Fibroblast of skin of abdomen (primary cell): ENCODE measurements at regions not wholly inside any gene's neighbourhood (a gene's known extent, or its start where the extent isn't known, plus 50 kb on each side); places are given as distances from the start of the nearest gene placed in this dataset.

Experiments used
- DNase-seq: peaks from one replicate; pipeline ENCODE4 v3.0.0-alpha.2; 2013

DNA sequence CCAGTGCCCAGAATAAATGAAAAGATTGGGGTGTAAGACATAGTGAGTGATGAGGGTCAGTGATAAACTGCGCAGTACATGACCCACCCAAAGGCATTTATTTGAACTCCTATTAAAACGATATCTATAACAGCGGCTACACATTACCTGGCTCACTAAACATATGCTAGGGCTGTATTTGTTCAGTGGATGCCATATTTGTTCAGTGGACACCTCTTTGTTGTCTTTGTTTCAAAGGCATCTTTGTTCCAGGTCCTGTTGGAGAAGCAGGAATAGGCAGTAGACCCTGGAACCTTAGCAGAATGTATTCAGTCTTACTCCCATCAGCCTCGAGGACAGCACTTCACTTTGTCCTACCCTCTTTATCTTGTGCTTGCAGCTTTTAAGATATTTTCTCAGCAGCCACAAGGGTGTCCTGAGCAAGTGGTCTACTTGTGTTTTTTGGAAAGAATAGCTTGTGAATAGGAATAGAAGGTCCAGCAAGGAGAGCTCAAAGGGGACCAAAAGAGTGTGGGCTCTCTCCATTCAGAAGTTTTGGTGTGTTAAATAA lies 650.8 kb upstream of the FANCL start:
- no peak for DNase-seq

DNA sequence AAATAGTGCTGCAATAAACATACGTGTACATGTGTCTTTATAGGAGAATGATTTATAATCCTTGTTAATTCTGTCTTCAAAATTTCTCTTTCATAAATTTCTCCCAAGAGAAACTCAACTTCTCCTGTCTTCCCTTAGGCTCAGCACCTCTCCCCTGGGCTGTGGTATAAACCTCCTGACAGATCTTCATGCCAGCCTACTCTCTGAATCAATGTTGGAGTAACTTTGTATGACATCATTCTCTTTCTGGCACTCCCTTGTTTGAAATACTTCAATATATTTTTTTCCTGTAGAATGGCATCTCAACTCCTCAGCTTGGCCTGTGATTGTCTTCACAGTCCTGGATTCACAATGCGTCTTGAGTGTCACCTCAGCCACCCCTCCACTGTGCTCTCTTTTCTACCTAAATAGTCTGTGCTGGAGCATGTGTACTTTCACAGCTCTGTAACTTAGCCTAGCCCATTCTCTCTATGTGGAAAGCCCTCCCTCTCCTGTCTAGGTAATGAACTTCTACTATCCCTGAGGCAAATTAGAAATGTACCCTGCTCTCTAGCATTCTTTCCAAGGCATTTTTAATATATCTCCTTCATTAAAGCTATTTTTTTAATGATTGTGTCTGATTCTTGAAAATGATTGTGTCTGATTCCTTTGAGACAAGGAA lies 649.9 kb upstream of the FANCL start:
- no peak for DNase-seq

DNA sequence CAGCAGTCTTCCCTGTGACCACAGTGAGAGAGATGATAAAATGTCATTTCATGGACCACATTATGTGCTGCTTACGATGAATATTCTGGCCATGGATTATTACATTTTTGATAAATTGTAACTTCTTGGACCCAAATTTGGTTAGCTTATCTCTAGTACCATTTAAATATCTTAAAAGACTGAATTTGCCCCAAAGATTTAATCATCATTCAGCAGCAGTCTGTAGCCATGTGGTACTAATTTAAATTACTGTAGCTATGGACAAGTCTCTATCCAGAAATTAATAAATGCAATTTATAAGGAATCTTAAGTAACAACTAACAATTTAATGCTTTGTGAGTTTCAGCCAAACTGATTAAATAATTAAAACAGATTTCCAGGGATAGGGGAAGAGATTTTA lies 644.9 kb upstream of the FANCL start:
- peak; percentile 3 for DNase-seq

DNA sequence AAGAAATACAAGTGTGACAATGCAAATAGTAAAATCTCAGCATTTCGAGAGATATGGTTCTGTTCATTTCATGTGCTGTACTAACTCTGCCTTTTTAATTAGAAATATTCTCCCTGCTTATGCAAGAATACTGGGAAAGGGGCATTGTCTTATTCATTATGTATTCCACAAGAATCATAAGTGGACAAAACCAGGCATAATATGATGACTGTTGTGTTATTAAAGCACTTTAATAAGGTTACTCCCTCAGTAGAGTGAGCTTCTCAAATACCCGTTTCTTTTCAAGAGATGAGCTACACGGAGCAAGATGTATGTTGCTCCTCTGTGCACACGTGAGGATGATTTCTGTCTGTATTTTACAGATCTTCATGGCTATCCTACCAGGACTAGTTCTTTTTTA lies 638.7 kb upstream of the FANCL start:
- no peak for DNase-seq

DNA sequence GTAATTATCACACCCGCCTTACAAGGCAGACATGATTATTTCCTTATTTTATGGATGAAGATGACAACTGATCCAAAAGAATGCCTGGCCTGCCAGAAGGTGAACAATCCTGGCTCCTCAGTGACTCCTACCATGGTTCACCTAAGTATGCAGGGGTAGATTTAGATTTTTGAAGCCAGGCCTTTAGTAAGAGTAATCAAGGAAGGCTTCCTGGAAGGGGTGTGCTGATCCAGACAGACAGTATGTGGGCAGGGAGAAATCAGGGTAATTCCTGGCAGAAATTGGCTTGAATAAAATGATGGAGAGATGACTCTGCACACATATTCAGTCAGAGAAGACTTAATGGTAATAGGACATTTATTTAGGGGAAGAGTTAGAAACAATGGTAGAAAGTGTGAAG lies 637.7 kb upstream of the FANCL start:
- DNase-seq: no peak

DNA sequence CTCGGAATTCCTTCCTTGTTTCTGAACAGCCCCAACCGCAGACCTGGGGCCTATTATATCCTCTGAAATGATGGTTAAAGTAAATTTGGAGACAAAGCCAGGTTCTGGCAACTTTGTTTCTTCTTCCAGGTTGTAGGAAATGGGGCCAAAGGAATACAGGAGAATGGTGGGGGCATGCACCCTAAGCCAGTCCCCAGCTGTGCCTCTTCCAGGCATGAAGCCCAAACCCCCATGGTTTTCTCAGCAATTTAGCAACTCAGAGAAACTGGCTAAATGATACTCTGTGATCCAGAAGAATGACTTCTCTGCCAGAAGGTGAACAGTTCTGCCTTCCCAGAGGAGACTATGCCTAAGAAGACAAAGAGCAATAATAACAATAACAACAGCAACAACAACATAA lies 635.0 kb upstream of the FANCL start:
- no peak for DNase-seq

DNA sequence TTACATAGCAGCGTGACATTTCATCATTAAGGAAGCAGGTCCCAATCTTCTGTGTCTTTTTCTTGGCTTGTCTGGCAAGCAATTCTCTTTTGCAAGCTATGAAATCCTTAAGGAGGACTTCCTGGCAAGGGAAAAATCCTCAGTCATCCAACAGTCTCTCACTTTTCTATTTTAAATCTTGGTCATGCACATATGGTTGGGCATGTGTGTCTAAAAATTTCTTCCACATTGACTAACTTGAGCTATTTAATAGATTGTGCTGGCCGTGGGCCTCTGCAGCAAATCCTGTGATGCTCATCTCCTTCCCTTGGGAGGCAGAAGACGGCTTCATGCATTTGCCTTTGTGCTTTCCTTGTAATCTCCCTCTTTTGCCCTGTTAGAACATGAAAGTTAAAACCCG lies 634.3 kb upstream of the FANCL start:
- DNase-seq: no peak

DNA sequence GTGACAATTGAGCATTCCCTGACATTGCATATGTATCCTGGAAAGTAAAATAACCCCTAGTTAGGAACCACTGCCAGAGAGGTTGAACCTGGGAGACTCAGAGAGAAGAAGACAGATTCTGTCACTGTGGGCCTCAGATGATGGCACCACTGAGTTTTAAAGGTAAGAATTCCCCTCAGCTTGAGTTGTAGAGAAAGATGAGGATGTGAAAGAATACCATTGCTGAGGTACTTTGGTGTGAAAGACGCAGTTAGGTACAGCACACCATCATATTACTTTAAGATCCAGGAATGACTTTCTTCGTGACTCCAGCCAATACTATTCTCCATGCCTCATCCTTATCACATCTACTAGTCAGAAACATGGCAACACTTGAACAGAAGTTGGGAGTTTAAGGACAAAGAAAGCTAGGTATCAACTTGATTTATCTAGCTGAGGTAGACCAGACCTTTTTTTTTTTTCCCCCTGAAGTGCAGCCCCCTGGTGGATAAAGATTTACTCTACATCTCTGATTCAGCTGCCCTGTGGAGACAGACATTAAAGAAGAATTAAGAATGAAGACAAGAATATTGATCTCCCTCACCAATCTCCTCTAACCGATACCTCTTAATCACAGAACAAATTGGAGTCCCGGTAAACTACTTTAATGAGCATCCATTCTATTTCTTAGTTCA lies 630.5 kb upstream of the FANCL start:
- DNase-seq: no peak

DNA sequence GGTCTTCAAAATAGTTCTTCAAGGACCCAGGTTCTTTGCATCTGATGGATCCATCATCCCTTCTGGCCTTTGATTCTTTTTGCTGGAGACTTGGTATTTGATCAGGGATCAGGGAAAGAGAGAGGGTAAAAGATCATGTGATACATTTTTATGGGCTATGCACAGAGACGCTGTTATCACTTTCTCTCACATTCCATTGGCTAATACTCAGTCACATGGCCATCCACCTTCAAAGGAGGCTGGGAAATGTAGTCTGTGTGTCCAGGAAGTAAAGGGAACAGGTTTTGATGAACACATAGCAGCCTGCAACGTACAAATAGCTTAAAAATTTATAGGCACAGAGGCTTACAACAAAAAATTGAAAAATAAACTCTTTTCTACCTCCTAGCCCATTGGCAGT lies 629.6 kb upstream of the FANCL start:
- no peak for DNase-seq

DNA sequence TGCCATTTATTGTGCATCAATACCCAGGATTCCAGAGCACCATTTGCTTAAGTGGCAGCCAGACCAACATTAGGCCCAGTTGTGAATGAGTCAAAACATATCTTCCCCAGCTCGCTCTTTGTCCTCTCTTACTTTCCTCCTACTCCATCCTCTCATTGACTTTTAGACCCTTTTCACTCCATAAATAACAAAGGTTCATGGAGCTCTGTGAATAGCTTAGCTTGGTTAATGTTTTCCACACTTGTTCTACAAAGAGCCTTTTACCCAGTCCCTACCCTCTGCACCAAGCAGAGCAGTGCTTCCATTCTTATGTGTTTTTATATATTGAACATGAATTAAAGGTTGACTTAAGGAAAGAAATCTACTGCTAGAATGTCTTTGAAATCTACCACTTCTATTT lies 625.8 kb upstream of the FANCL start:
- no peak for DNase-seq

DNA sequence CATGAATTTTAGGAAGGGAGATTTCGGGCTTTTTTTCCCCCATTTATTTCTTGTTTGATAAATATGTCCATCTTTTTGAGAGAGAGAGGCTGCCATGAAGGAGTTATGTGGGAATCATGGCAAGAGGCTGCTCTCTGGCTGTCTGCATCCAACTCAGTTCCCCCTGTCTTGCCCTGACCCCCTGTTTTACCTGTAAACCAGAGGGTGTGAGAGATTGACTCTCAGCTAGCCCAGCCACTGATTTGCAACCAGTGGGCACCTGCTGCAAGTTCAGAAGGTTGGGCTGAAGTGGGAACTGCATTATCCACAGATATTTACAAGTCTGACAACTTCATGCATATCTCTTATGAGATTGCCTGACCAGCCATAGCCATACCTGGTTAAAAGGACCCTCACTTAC lies 625.4 kb upstream of the FANCL start:
- no peak for DNase-seq

DNA sequence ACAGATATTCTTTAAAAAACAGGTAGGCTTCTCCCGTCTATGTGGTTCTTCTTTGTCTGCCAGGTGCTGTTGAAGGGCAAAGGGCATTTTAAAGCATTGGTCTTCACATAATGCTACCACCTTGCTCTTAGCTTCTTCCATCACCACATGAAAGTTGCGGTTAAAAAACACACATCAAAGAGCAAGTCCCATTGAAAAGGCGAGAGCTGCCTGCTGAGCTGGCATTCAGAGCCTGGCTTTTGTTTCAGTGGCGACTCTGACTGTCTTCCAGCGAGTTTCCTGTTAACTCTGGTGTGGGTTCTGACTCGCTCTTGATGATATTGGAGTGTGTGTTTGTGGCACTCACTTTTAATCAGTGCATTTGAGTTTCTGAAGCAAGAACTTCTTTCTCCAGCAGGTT lies 624.9 kb upstream of the FANCL start:
- no peak for DNase-seq

DNA sequence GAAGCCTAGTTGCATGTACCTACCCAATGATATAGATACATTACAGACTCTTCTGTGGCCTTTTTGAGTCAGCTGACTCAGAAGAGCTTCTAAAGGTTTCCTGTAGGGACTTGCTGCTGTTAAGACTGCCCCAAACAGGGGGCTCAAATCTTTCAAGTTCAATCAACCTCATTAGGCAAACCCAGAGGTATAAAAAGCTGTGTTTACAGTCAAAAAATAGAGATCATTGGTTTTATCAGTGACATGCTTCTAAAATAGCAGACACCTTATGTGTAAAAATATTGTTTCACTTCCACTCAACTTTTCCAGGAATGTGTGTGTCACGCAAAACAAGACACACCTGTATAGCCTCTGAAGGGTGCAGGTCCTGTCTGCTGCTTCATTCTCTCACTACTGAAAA lies 624.3 kb upstream of the FANCL start:
- DNase-seq: no peak

DNA sequence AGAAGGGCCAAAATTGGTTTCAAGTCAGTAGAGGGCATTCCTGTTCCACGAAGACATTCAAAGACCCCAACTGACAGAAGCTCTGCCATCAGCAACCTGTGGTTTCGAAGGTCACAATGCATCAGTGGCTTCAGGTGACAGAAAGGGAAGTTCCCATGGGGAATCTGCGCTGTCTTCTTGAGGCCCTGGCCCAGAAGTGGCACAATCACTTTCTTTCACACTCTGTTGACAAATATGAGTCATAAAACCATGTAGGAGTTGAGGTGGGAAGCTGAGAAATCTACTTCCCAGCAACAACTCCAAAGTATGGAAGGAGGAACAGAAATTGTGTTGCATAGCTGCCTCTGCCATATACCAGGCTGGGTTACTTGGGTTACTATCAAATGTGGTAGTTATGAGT lies 621.1 kb upstream of the FANCL start:
- DNase-seq: no peak

DNA sequence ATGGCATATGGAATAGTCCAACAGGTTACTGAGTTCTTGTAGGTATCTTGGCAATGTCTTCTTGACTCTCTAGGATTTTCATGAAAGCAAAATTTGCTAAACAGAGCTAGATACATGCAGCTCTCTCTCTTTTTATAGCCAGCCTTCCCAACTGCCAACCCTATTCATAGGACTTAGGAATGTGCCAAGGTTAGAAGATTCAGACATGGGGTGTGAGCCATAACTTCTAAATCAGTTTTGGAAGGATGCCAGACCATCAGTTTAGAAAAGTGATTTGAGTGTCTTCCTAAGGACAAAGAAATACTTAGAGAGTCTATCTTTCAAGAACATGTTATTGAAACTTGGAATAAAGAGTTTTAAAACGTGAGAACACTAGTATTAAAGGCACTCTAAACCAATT lies 619.5 kb upstream of the FANCL start:
- no peak for DNase-seq

DNA sequence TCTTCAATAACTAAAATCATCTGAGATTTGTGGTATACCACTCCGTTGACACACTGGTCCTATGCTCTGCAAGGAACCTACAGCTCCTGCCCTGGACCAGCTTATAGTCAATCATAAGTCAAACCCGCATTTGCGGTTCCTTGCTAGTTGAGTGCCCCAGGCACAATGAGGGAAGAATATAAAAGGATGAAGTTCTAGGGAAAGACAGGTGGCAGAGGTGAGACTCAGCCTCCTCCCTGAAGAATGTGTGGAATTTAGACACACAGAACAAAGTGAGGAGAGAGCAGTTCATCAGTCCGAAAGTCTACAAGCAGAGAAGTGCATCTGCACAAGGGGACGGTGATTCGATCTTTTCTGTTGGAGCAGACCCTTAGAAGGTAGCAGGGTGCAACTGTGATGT lies 615.0 kb upstream of the FANCL start:
- DNase-seq: no peak

DNA sequence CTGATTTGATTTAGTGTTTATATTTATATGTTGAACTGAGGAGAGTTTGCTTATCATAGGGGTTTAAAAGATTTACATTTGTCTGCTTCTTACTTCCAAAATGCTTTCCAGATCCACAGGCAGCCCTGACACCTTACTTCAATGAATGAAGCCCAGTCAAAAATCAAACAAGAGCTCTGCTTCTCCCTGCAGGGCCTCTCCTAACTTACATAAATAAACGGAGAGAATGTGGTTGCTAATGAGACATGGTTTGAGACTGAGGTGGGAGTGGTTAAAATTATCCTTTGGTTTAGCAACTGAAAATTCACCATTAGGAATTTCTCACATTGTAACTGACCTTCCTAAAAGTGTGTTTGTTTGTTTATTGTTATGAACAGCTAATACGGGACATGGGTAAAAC lies 612.3 kb upstream of the FANCL start:
- no peak for DNase-seq

DNA sequence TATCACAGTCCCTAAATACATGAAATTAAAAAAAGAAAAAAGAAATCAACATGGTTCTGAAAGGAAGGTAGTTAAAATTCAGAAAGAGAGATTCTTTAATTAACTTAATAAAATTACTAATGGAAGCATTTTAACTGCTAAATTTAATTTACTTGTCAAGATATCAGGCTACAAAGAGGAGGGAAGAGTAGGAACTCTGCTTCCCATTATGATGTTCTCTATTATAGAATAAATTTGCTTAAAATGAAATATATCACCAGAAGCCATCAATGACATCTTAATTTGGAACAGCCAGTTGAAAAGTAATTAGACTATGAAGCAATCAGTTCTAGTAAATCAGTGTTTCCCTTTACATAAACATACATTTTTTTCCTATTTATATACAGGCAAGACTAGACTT lies 611.8 kb upstream of the FANCL start:
- no peak for DNase-seq

DNA sequence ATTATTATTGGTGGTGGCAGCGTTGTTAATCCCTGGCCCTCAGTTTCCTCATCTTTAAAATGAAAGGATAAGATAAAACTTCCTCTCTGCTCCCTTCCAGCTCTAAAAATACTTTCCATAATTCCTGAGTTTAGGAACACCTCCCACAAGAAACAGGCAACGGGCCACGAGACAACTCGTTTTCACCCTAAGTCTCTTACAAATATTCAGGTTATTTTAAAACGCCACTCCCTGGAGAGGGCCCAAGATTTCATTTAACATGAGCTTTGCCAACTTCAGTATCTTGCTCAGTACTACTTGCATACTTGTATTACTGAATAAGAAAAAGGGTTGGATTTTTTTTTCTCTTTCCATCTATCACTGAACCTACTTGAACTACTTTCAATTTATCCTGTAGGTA lies 611.1 kb upstream of the FANCL start:
- DNase-seq: no peak

DNA sequence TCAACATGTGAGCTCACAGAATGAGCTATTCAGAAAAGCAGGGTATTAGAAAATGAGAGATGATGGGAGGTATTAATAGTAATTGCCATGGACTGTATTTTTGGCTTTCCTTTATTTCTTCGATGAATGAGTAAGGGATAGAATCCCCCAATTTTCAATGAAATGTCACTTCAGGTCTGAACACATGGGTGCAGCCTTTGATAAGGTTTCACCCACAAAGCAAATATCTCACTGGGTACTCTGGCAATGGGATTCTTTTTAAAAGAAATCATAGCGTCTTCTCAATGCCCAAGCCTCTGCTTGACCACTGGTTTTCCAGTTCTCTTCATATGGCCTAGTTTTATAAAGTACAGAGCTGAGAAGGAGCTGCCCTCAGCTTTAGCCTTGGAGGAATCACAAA lies 610.5 kb upstream of the FANCL start:
- no peak for DNase-seq

DNA sequence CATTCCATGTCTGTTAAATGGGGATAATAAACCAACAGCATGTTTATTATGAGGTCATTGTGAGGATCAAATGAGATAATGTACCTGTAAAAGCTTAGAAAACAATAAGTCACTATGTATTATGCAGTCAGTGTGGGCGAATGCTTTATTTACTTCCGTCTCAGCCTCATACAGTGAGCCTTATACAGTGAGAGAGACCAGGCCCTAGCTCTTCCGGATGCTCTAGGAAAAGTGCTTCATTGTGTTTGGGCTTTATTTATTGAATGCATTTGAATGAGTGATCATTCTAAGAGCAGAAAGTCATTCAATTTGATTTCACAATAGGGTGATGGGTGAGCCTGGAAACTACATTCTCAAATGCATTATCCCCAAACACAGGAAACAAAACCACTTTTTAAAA lies 603.9 kb upstream of the FANCL start:
- no peak for DNase-seq

DNA sequence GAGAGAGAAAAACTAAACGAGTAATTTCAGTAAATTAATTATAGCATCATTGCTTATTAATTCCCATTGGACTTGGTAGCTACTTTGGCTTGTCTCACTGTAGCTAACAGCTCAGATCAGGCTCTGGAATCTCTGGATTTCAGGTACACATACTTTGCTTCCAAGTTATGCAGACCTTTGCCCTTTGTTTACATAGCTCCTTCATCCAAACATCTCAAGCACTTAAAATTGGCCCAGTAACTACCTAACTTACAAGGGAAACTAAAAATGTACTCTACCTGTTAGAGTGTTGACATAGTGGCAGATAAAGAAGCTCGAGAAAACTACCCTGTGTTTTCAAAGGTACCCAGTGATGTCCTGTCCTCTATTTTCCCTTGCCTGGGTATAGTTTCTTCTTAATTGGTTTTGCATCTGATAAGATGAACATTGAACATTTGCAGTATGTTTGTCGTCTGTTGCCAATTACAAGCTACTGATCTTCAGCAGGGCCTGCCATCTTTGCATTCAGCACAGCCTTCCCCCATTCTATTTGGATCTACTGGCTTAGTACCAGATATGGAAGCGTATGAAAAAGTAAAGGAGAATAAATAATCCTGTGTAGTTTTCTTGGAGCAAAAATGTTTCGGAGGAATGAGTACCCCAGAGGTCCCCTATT lies 601.5 kb upstream of the FANCL start:
- DNase-seq: no peak

DNA sequence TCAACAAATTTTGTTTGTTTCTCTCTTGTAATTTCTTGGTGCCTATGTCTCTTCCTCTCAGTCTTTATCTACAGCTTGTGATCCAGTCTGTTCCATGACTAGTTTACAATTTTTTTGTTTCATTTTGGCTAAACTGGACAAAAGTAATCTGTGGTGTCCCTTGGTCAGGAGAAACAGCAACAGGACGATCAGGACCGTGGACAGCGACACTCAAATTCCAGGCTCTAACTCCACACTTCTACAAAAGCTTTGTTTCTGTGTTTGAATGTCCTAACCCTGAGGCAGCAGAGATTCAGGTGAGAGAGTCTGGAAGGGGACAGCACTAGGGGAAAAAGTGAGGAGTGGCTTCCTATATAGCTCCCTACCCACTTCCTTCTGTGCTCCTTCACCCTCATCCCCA lies 593.3 kb upstream of the FANCL start:
- DNase-seq: peak; percentile 30

DNA sequence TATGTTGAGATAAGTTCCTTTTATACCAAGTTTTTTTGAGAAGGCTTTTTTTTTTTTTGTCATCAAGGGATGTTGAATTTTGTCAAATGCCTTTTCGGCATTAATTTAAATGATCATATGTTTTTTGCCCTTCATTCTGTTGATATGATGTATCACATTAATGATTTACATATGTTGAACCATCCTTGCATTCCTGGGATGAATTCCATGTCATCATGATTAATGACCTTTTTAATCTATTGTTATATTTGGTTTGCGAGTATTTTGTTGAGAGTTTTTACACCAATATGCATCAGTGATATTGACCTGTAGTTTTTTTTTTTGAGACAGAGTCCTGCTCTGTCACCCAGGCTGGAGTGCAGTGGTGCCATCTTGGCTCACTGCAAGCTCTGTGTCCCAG lies 585.7 kb upstream of the FANCL start:
- no peak for DNase-seq
